HEK293 (cell line): ENCODE measurements at regions not wholly inside any gene's neighbourhood (a gene's known extent, or its start where the extent isn't known, plus 50 kb on each side); places are given as distances from the start of the nearest gene placed in this dataset.

Experiments
- KLF16 ChIP-seq: fragments of 450-650 bp; formaldehyde crosslinking; IDR thresholded peaks from 2 replicates; pipeline ENCODE4 v1.5.1; 2017; ENCODE audit warnings: missing biosample characterization, missing genetic modification characterization
- KLF9 ChIP-seq: fragments of 450-650 bp; formaldehyde crosslinking; IDR thresholded peaks from 2 replicates; pipeline ENCODE4 v1.5.1; 2016; ENCODE audit warnings: missing biosample characterization, missing genetic modification characterization, low read depth
- RBAK ChIP-seq: fragments of 450-650 bp; formaldehyde crosslinking; IDR thresholded peaks from 2 replicates; pipeline ENCODE4 v1.5.1; 2016; ENCODE audit warnings: missing biosample characterization, missing genetic modification characterization
- REPIN1 ChIP-seq: fragments of 450-650 bp; formaldehyde crosslinking; IDR thresholded peaks from 2 replicates; pipeline ENCODE4 v1.5.1; 2017; ENCODE audit warnings: missing biosample characterization, missing genetic modification characterization, low read depth
- ZBTB10 ChIP-seq: fragments of 450-650 bp; formaldehyde crosslinking; IDR thresholded peaks from 2 replicates; pipeline ENCODE4 v1.5.1; 2016; ENCODE audit warnings: missing biosample characterization, missing genetic modification characterization
- ZNF274 ChIP-seq, 2 experiments: fragments of 200-500 bp in 1 of 2; fragments of 450-650 bp in 1 of 2; sonication (Bioruptor generic) in 1 of 2; formaldehyde crosslinking in 1 of 2; IDR thresholded peaks; 2 replicates each; pipeline versions ENCODE4 v1.5.1 to v1.6.1; 2014 to 2016; ENCODE audit warnings: borderline replicate concordance in 1 of 2, inconsistent platforms in 1 of 2, low read length in 1 of 2, missing biosample characterization in 1 of 2, missing genetic modification characterization in 1 of 2
- TF ChIP-seq, protein P1 (sequence below): fragments of 450-650 bp; formaldehyde crosslinking; IDR thresholded peaks from 2 replicates; pipeline ENCODE4 v1.5.1; 2016; ENCODE audit warnings: missing biosample characterization, missing genetic modification characterization
- TF ChIP-seq, protein P2 (sequence below): fragments of 450-650 bp; formaldehyde crosslinking; IDR thresholded peaks from 2 replicates; pipeline ENCODE4 v1.5.1; 2016; ENCODE audit warnings: missing biosample characterization, missing genetic modification characterization, low read depth

- TF ChIP-seq, protein P1, sequence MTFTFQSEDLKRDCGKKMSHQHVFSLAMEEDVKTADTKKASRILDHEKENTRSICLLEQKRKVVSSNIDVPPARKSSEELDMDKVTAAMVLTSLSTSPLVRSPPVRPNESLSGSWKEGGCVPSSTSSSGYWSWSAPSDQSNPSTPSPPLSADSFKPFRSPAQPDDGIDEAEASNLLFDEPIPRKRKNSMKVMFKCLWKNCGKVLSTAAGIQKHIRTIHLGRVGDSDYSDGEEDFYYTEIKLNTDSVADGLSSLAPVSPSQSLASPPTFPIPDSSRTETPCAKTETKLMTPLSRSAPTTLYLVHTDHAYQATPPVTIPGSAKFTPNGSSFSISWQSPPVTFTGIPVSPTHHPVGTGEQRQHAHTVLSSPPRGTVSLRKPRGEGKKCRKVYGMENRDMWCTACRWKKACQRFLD (tag by site-specific recombination) = no peak
- TF ChIP-seq REPIN1 (no peak), KLF9 (no peak), RBAK (tag by site-specific recombination) (no peak), ZBTB10 (no peak), KLF16 (tag by site-specific recombination) (no peak), ZNF274 (IDR thresholded peaks at IDR 0.05; ENCODE audit: low read length) (no peak), ZNF274 (tag by site-specific recombination; IDR thresholded peaks at IDR 0.05; ENCODE audit: borderline replicate concordance) (no peak)
- TF ChIP-seq, protein P2, sequence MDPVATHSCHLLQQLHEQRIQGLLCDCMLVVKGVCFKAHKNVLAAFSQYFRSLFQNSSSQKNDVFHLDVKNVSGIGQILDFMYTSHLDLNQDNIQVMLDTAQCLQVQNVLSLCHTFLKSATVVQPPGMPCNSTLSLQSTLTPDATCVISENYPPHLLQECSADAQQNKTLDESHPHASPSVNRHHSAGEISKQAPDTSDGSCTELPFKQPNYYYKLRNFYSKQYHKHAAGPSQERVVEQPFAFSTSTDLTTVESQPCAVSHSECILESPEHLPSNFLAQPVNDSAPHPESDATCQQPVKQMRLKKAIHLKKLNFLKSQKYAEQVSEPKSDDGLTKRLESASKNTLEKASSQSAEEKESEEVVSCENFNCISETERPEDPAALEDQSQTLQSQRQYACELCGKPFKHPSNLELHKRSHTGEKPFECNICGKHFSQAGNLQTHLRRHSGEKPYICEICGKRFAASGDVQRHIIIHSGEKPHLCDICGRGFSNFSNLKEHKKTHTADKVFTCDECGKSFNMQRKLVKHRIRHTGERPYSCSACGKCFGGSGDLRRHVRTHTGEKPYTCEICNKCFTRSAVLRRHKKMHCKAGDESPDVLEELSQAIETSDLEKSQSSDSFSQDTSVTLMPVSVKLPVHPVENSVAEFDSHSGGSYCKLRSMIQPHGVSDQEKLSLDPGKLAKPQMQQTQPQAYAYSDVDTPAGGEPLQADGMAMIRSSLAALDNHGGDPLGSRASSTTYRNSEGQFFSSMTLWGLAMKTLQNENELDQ (tag by site-specific recombination) = no peak
These were observed 182.4 kb upstream of the ADCY2 start for GRCh38 chr5:7213525-7213924.
